ENCODE measurements at regions not wholly inside any gene's neighbourhood (a gene's known extent, or its start where the extent isn't known, plus 50 kb on each side); places are given as distances from the start of the nearest gene placed in this dataset.
"Not testable (repeated sequence)": the region's sequence is repeated elsewhere in the genome, so short reads cannot be mapped to it uniquely, and the experiment has no call there.

- DNase-seq (ENCODE audit: low read depth, low spot score): no peak
Measured at GRCh38 chr13:50521831-50522149, 321.7 kb downstream of the DLEU7 start.

GRCh38 chr13:50522506-50522905, 321.0 kb downstream of the DLEU7 start:
- DNase-seq (ENCODE audit: low read depth, low spot score): no peak

GRCh38 chr13:50523307-50523706, 320.2 kb downstream of the DLEU7 start:
- no peak for DNase-seq (ENCODE audit: low read depth, low spot score)

DNA sequence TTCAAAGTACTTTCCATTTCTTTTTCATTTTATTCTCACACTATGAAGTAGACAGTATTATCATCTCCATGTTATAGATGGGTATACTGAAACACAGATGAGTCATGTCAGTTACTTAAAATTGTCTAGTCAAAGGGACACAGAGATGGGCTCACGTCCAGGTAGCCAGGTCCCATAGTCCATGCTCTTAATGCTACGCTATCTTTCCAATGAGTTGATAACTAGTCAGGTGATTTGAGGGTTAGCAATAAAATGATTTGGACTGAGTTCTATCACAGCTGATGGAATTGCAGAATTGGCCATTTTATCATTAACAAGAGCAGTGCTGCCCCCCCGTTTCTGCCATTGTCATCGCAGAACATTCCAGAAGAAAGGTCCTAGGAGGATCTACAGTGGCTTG, 318.9 kb downstream of the DLEU7 start:
- no peak for DNase-seq (ENCODE audit: low read depth, low spot score)

DNA sequence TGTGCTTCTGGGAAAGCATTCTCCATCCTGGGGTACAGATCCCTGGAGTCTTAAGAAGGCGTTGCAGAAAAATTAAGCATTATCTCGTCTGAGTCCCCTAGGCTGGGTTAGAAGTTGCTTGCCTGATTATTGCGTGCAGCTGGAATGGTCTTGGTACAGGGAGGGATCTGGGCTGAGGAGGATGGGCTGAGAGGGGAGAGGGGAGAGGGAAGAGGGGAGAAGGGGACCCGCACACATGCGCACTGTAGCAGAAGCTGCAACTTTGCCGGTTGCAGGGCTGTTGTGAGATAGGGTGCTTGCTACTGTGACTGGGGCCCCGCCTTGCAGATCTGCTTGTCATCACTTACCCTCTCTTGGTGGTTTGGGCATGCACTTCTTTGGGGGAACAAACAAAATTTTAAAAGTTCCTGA, 316.8 kb downstream of the DLEU7 start:
- no peak for DNase-seq (ENCODE audit: low read depth, low spot score)

DNA sequence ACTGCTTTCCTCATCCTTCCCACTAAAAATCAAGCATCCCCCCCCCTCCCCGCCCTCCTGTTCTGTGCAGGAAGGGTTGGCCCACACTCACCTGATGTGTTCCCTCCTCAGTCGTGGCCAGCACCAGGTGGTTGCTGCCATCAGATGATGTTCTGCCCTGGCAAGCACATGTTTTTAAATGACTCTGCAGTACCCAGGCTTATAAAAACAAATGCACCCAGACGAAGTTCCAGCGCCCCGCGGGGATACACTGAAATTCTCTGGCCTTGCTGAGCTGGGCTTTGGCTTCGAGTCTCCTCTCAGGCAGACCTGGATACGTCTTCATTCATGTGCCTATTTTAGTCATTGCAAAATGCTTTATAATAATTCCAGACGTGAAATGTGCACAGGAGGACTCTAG, 316.3 kb downstream of the DLEU7 start:
- no peak for DNase-seq (ENCODE audit: low read depth, low spot score)

DNA sequence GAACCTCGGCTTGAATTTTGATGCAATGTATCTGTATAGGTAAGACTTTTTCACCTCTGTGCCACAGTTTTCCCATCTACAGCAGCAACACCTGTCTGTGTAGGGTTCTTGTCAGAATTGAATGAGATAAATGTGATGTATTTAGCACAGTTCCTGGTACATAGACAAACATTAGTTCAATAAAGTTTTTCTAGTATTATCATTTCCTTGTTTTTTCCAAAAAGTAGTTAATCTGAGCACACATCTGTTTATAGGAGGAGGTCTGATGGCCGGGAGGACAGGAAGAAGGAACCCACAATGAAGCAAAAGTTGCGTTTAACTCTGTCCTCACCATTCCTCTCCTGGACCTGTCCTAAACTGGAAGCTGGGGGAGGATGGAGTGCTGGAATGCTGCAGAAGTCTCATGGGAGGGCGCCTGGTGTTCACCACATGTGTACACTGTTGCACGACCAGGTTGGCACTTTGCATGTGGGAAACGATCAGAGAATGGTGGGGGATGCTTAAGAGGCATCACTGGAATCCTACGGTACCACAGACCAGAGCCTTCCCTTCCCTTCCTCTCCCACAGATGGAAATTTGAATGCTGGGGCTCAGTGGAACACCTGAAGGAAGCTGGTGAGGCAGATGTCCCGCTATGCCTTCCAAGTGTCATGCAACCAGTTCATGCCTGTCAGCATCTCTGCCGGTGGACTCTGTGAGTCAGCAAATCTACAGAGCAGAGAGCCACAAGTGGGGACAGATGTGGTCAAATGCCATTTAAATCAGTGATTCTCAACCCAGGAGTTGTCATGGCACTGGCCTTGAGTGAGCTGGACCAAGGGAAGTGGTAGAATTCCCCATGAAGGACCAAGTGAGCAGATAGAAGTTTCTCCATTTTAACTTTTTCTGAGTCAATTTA, 315.6 kb downstream of the DLEU7 start:
- DNase-seq (ENCODE audit: low read depth, low spot score): no peak

DNA sequence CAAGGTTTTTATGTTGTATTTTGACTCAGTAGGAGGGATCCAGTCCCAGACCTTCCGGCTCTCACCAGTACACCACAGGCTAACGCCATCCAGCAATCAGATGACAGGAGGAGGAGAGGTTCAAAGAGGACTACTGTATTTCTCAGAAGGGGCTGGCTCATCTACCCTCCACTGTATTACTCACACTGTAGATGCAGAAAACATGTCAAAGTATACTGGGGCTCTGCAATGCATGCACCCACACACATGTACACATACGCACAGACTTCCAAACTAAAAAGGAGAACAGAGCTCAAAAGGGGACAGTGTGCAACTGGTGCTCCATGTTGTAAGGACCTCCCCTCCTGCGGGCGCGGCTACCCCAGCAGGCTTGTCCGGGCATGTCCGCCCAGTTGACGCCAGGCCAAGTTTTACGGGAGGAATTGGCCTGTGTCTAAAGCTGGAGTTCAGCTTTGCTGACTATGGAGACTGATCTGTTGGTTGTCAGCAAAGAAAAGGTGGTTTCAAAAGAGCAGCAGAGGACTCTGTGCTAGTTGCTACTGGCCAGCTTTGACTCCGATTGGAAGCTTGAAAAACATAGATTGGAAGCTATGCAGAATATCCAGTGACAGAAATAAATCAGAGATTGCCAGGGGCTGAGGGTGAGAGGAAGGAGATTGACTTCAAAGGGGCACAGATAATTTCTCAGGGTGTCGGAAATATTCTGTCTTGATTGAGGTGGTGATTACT, 314.2 kb downstream of the DLEU7 start:
- no peak for DNase-seq (ENCODE audit: low read depth, low spot score)

DNA sequence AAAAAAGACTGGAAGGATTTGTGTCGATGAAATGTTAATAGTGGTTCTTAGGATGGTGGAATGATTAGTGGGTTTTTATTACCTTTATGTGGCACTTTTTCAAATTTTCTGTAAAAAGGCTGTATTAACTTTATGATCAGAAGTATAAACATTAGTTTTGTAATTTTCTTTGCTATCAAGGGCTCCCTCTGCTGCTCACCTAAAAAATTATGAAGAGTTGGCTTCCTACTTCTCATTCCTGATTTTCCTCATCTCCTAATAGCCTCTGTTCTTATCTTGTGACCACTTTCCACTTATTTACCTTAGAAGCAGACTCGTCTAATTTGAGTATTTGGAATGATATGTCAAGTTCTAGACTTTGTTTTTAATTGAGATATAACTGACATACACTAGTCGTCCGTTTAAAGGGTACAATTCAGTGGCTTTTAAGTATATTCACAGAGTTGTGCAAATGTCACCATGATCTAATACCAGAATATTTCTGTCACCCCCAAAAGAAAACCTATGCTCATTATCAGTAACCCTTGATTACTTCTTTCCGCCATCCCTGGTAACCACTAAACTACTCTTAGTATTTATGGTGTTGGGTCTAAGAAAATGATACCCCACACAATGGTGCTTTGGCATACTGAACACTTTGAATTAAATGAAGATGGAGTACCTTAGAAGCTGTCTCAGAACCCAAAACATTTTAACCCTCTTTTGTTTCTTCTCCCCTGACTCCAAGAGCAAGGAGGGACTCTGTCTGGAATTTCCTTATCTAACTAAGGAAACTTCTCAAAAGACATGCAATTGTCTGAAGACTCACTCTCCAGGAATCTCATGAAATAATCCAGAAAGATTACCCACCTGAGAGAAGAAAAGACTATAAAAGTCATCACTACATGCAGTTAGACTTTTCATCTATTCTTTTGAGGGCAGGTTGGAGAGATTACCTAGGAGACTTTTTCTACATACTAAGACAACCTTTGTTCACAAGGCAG, 311.3 kb downstream of the DLEU7 start:
- DNase-seq (ENCODE audit: low read depth, low spot score): no peak

DNA sequence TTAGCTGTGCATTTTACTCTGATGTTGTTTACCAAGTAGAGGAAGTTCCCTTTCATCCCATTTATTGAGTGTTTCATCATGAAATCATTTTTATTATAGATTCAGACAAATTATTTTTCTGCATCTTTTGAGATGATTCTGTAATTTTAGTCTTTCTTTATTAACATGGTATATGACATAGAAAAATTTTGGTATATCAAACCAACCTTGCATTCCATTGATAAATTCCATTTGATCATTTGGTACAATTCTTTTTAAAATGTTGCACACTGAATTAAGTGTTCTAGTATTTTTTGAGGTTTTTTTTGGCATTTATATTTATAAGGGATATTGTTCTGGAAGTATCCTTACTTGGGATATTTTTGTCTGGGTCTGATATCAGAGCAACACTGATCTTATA, 308.4 kb downstream of the DLEU7 start:
- DNase-seq (ENCODE audit: low read depth, low spot score): no peak

- DNase-seq (ENCODE audit: low read depth, low spot score): no peak
Measured at GRCh38 chr13:50537029-50537428, 306.5 kb downstream of the DLEU7 start.

DNA sequence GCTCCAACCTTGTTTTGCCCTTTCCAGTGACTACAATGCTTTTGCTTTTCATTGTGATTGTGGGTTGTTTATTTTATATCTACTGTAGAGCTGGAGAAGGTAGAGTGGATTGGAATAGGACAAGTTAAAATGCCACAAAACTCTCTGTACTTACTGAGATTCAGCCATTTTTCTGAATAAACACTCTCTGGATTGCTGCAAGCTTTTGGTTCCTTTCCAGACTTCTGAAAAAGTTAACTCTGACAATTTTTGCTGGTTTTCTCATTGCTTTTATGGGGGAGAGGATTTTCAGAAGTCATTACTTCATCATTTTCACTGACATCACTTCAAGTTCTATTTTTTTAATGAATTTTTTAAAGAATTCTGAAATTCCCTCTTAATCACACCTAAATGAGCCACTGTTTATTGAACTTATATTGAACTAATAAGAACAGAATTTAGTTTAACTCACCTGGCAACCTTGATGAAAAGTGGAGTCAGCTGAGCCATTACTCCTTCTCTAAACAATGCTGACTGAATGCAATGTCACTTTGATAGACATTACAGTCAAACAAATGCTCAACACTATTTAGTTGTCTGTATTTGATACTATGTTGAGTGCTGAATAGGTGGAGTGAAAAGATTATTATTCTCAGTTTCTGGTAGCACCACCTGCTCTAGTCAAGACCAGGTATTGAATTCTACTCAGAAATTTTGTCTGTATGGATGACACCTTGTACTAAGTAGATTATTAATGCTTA, 303.5 kb downstream of the DLEU7 start:
- no peak for DNase-seq (ENCODE audit: low read depth, low spot score)

DNA sequence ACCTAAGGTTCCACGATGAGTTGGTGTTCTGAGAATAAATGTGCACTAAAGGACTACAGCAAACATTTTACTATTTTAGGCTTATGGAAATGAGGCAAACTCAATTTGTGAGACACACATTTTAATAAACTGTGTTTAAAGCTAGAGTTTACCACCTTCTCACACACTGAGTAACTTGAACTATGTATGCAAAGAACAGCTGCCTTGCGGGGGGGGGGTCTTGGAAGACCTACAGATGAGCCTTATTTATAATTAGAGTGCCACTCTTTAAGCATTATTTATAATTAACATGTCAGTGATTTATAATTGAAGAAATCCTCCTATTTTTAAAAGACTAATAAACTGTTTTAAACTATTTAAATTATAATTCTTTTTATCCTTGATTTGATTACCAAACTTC, 300.4 kb downstream of the DLEU7 start:
- no peak for DNase-seq (ENCODE audit: low read depth, low spot score)

DNA sequence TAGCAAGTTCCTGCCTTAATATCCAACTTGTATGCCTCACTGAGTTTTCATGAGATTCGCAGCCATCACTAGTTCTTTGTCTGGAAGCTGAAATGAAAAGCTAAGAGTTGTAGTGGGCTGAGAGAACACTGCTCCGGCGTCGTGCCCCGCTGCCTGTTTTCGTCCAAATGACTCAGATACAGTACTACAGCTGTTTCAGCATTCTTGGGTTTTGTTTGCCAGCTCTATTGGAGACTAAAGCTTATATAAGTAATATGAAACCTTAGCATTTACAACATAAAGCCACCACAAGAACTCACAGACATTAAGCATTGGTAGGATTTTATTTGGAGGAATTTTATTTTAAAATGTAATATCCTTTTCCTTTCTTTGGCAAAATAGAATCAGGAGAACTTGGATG, 299.7 kb downstream of the DLEU7 start:
- no peak for DNase-seq (ENCODE audit: low read depth, low spot score)

GRCh38 chr13:50544211-50544610, 299.3 kb downstream of the DLEU7 start:
- DNase-seq (ENCODE audit: low read depth, low spot score): no peak

DNA sequence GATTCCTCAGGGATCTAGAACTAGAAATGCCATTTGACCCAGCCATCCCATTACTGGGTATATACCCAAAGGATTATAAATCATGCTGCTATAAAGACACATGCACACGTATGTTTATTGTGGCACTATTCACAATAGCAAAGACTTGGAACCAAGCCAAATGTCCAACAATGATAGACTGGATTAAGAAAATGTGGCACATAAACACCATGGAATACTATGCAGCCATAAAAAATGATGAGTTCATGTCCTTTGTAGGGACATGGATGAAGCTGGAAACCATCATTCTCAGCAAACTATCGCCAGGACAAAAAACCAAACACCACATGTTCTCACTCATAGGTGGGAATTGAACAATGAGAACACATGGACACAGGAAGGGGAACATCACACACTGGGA, 296.3 kb downstream of the DLEU7 start:
- not testable (repeated sequence) for DNase-seq (ENCODE audit: low read depth, low spot score)

GRCh38 chr13:50548586-50548985, 294.9 kb downstream of the DLEU7 start:
- no peak for DNase-seq (ENCODE audit: low read depth, low spot score)

DNA sequence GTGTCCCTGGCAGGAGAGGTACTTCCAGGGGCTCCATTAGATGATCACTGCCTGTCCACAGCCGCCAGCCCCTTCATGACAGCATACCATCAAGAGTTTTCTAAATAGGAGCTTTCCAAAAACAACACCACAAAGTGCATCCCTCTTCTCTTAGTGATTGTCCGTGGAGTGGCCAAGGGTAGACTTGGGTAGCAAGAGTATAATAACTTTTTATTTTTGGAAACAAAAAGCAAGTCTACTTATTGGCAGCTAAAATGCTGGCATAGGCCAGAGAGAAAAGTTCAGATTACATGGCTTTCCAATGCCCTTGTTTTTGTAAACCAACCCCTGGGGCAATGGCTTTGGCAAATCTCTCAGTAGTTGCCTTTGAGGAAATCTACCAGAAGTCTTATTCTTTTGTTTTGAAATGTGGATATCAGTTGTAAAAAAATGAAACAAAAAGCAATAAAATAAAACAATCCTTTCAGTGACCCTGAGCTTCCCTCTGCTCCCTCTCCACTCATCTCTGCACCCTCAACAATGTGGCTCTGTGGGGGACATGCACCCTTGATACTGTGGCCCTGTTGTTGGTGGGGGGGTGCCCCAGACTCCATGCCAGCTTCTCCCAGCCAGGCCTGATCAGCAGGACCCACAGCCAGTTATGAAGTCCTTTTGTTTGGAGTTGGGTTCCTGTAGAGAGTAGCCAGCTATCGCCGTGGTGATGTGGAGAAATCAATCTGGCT, 294.1 kb downstream of the DLEU7 start:
- DNase-seq (ENCODE audit: low read depth, low spot score): no peak

- DNase-seq (ENCODE audit: low read depth, low spot score): no peak
Measured at GRCh38 chr13:50550151-50550550, 293.3 kb downstream of the DLEU7 start.

DNA sequence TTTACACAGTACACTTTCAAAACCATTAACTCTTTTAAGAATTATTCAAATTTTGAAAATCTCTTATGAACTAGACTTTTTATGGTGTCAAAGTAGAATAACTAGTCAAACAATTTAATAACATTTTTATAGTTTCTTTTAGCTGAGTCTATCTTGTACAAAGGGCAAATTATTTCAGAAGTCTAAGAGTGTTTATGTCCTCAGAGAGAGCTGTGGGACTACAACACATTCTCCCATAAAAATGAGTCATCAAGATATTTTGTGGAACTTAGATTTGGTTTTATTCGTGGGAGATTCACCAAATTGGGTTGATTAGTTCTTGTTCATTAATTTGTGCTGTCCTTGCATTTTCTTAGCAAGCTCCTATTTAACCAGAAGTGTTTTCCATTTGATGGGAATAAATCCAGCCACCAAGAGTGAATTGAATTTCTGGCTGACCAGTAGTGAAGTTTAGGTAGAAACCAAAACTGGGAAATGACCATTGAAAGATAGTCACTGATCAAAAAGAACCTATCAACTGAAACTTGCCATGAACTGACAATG, 291.0 kb downstream of the DLEU7 start:
- DNase-seq (ENCODE audit: low read depth, low spot score): no peak
